ENCODE measurements at regions not wholly inside any gene's neighbourhood (a gene's known extent, or its start where the extent isn't known, plus 50 kb on each side); places are given as distances from the start of the nearest gene placed in this dataset.

DNA sequence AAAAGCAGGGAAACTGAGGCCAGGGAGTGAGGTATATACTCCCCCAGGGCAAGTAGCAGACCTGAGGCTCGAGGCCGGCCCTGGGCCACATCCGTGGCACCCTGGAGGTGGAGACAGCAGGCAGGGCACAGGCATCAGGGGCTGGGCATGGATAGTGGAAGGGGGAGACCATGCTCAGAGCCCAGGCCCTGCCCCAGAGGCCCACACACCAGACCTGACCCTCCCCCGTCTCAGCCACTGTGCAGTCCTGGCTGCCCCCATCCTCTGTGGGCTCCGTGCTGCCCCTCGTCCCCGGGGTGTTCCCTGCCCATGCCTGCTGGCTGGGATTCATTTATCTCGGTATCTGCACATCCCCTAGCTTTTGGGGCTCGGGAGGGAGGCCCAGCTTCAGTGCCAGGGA is 103.1 kb upstream of the NKX1-1 start:
- Mint-ChIP-seq H3K4me3 (no peak overlapping the region), H3K4me1 (ENCODE audit: low read depth) (no peaks in the 10 kb centered on the region), H3K27me3 (ENCODE audit: insufficient read depth) (peaks cover 12% of the 10 kb centered on the region), H3K27ac (no peak overlapping the region), H3K36me3 (ENCODE audit: low read depth) (no peaks in the 10 kb centered on the region), H3K9me3 (no peaks in the 10 kb centered on the region)
- no peak for DNase-seq
- TF ChIP-seq, protein P1, sequence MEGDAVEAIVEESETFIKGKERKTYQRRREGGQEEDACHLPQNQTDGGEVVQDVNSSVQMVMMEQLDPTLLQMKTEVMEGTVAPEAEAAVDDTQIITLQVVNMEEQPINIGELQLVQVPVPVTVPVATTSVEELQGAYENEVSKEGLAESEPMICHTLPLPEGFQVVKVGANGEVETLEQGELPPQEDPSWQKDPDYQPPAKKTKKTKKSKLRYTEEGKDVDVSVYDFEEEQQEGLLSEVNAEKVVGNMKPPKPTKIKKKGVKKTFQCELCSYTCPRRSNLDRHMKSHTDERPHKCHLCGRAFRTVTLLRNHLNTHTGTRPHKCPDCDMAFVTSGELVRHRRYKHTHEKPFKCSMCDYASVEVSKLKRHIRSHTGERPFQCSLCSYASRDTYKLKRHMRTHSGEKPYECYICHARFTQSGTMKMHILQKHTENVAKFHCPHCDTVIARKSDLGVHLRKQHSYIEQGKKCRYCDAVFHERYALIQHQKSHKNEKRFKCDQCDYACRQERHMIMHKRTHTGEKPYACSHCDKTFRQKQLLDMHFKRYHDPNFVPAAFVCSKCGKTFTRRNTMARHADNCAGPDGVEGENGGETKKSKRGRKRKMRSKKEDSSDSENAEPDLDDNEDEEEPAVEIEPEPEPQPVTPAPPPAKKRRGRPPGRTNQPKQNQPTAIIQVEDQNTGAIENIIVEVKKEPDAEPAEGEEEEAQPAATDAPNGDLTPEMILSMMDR (IDR thresholded peaks at IDR 0.05), result no peak

DNA sequence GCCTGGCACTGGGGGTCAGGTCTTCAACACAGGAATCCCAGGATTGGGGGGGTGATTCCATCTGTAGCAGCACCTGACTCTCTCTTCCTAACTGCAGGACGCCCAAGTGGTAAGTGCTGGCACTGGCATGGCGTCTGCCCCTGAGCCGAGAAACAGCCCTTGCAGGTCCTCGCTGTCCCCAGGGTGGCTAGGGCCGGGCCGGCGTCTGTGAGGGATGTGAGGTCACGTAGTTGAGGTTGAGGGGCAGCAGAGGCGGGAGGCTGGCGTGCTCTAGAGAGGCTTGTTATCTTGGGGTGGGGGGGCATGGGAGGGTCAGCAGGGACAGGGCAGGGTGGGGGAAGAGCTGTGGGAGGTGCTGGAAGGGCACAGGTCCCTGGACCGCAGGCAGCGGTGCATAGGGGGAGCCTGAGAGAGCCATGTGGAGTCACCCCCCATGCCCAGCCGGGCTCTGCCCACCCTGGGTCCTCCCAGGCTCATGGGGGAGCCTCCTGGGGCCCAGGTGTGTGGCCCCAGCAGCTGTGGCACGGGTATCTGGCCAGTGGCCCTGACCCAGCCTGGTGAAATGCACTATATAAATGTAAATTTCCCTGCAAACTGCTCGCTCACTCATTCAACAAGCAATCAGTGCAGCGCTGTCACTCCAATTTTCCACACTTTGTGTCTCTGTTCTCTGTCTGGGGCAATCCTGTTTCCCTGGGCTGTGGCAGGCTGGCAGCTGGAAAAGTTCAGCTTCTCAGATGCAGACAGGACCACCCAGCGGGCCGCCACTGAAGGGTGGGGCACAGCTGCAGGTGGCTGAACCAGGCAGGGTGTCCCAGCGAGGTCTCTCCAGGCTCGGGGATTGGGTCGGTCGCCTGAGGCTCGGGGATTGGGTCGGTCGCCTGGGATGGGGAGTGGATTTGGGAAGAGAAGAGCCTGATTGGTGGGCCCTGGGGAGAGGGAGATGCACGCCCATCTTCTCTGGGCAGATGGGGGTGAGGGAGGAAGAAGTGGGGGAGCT is 102.2 kb upstream of the NKX1-1 start:
- DNase-seq, result no peak
- TF ChIP-seq, protein P1 (IDR thresholded peaks at IDR 0.05), result no peak
- H3K27me3 Mint-ChIP-seq (ENCODE audit: insufficient read depth), result peaks cover 12% of the 10 kb centered on the region

DNA sequence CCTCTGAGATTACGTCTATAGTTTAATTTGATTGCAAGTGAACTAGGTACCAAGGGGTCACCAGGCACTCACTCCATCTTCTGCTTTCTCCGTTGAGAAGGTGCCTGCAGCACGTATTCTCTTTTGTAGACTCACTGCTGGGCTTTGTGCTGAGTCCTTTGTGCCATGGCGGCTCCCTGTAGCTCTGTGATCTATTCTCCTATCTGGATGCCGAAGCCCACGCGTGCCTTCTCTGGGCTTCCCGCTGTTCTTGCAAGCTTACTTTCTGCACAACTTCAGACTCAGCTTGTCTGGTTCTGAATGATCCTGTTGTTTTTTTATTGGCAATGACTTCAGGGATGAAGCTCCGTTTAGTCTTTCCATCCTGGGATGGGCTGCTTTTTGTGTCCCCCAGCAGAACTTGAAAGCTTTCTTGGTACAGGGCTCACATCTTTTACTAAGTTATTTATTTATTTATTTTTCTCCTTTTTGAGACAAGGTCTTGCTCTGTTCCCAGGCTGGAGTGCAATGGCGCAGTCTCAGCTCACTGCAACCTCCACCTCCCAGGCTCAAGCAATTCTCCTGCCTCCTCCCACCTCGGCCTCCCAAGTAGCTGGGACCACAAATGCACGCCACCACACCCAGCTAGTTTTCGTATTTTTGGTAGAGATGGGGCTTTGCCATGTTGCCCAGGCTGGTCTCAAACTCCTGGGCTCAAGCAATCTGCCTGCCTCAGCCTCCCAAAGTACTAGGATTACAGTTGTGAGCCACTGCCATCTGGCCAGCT is 100.9 kb upstream of the NKX1-1 start:
- no peak overlapping the region for H3K4me3 Mint-ChIP-seq
- H3K27me3 Mint-ChIP-seq (ENCODE audit: insufficient read depth), result peaks cover 12% of the 10 kb centered on the region
- DNase-seq, result no peak
- no peak overlapping the region for H3K27ac Mint-ChIP-seq
- TF ChIP-seq, protein P1 (IDR thresholded peaks at IDR 0.05), result no peak
- H3K36me3 Mint-ChIP-seq (ENCODE audit: low read depth), result no peaks in the 10 kb centered on the region
- H3K4me1 Mint-ChIP-seq (ENCODE audit: low read depth), result no peaks in the 10 kb centered on the region
- no peaks in the 10 kb centered on the region for H3K9me3 Mint-ChIP-seq

More for the DNA sequence above, 102.2 kb upstream of the NKX1-1 start:
- Mint-ChIP-seq H3K9me3 (no peaks in the 10 kb centered on the region), H3K4me3 (no peak overlapping the region), H3K36me3 (ENCODE audit: low read depth) (no peaks in the 10 kb centered on the region), H3K4me1 (ENCODE audit: low read depth) (no peaks in the 10 kb centered on the region), H3K27ac (no peak overlapping the region)

DNA sequence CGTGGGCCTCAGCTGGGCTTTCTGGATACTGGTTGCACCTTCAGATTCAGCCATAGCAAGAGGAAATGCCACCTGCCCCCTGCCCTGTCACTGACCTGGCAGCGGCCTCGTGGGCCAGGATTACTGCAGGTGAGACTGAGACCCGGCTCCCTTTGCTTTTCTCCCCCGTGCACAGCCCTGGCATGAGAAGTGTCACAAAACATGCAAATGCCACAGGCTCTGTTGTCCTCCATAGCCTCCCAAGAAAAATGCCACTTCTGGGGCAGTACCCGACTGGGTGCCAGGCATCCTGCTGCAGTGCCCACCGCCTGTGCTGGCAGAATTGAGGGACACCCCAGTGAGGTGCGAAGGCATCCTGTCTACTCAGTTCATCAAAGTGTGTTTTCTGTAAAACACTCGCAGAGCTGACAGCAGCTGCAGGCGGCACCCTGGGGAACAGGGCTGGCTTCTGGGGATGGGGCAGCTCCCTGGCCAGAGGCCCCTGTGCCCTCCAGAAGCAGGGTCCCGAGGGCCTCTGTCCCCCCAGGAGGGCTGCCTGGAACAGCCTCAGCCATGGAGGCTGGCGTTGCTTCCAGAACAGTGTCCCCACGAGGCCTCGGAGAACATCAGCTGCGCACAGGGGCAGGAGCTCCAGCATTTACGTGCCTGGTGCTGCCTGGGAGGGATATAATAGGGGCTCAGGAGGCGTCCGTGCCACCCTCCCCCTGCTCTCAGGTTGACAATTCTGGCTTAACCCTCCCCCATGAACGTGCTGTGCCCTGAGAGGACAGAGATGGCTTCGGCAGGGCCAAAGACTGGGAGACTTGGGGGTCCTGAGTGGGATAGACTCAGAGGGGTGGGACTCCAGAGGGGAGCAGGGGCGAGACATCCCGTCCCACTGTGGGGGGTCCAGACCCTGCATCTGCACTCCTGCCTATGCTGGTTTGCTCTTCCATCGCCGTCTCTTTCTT is 99.5 kb upstream of the NKX1-1 start:
- no peak for DNase-seq
- TF ChIP-seq, protein P1 (IDR thresholded peaks at IDR 0.05), result no peak
- peaks cover 12% of the 10 kb centered on the region for H3K27me3 Mint-ChIP-seq (ENCODE audit: insufficient read depth)
- H3K27ac Mint-ChIP-seq, result no peak overlapping the region
- H3K36me3 Mint-ChIP-seq (ENCODE audit: low read depth), result no peaks in the 10 kb centered on the region
- H3K4me3 Mint-ChIP-seq, result no peak overlapping the region
- no peaks in the 10 kb centered on the region for H3K4me1 Mint-ChIP-seq (ENCODE audit: low read depth)
- H3K9me3 Mint-ChIP-seq, result no peaks in the 10 kb centered on the region
